ENCODE measurements at regions not wholly inside any gene's neighbourhood (a gene's known extent, or its start where the extent isn't known, plus 50 kb on each side); places are given as distances from the start of the nearest gene placed in this dataset.

GRCh38 chr2:226020176-226020575 is 620.7 kb downstream of the NYAP2 start:
- TF ChIP-seq CTCF (conservative IDR thresholded peaks at IDR 0.05) (no peak), ZFX (IDR thresholded peaks at IDR 0.05) (no peak)
